Thyroid gland (tissue), 4 donors: ENCODE measurements at regions not wholly inside any gene's neighbourhood (a gene's known extent, or its start where the extent isn't known, plus 50 kb on each side); places are given as distances from the start of the nearest gene placed in this dataset.
"Not testable (repeated sequence)": the region's sequence is repeated elsewhere in the genome, so short reads cannot be mapped to it uniquely, and the experiment has no call there.

ENCODE experiments used
- DNase-seq, 2 donors: peaks; one replicate each; pipeline ENCODE4 v3.0.0-alpha.2; 2019
- H3K27ac ChIP-seq, 3 donors: fragments of 200-600 bp; sonication (generic); 1 replicate in 2 of 3; 2 replicates in 1 of 3; pipeline ENCODE4 v1.5.1; 2016 to 2019; ENCODE audit warnings: mild to moderate bottlenecking in 1 of 3, moderate library complexity in 1 of 3
- H3K27me3 ChIP-seq: fragments of 200-600 bp; sonication (generic); one replicate; pipeline ENCODE4 v1.5.1; 2019
- H3K36me3 ChIP-seq, 2 donors: fragments of 200-600 bp; sonication (generic); one replicate each; pipeline ENCODE4 v1.5.1; 2016 to 2019
- H3K4me1 ChIP-seq, 2 donors: fragments of 200-600 bp; sonication (generic); one replicate each; pipeline ENCODE4 v1.5.1; 2017 to 2019
- H3K4me3 ChIP-seq, 3 donors: fragments of 200-600 bp; sonication (generic); replicated peaks in 1 of 3; 1 replicate in 2 of 3; 2 replicates in 1 of 3; pipeline ENCODE4 v1.5.1; 2016; ENCODE audit warnings: mild to moderate bottlenecking in 1 of 3
- H3K9me3 ChIP-seq: fragments of 200-600 bp; sonication (generic); one replicate; pipeline ENCODE4 v1.5.1; 2017
- POLR2A ChIP-seq, 2 donors: fragments of 450-650 bp; IDR thresholded peaks; one replicate each; pipeline ENCODE4 v1.6.1; 2017; ENCODE audit warnings: antibody characterized with exemption in 2 of 2, mild to moderate bottlenecking in 2 of 2, moderate library complexity in 1 of 2
- WGBS, 2 donors: methylation state at CpG; one replicate each; pipeline ENCODE4 v1.1.5; 2017; 5-methylcytosine and 5-hydroxymethylcytosine counted together
- intact Hi-C: fragments of 100-400 bp; cut with DNase I; formaldehyde crosslinking; loops from one replicate; pipeline ENCODE4 v1.15.1; 2023
- TF ChIP-seq, protein P1 (sequence below), 6 experiments: fragments of 200-600 bp in 3 of 6; fragments of 450-650 bp in 3 of 6; sonication (generic) in 3 of 6; IDR thresholded peaks; one replicate each; pipeline ENCODE4 v1.5.1; 2016 to 2019; ENCODE audit warnings: antibody characterized with exemption in 6 of 6, mild to moderate bottlenecking in 2 of 6, inconsistent platforms in 1 of 6, moderate library complexity in 1 of 6

DNA sequence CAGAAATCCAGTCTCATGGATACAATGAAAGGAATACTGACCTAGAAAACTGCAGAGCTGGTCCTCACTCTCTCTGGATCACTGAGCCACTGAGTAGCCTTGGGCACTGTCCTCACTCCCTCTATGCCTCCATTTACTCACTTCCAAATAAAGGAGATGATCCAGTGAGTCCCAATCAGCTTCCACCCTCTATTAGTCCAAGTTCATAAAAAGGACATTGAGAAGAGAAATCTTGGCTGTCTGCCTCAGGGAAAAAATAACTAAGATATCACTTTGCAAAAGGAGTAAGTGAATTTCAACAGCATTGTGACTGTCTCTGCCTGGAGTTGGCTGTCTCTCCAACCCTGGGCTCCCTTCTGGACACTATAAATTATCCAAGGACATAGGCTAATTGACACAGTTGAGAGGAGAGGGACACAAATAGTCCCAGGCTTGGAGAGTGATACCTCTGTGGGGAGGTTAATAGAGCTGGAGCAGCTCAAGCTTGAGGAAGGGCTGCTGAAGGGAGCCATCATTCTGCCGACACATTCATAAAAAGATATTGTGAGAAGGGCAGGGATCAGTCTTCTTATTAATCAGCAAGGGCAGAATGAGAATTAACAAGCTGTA lies 572.3 kb downstream of the RAB28 start:
- DNase-seq: no peak
- no peak for TF ChIP-seq POLR2A (IDR thresholded peaks at IDR 0.05)
- TF ChIP-seq, protein P1, sequence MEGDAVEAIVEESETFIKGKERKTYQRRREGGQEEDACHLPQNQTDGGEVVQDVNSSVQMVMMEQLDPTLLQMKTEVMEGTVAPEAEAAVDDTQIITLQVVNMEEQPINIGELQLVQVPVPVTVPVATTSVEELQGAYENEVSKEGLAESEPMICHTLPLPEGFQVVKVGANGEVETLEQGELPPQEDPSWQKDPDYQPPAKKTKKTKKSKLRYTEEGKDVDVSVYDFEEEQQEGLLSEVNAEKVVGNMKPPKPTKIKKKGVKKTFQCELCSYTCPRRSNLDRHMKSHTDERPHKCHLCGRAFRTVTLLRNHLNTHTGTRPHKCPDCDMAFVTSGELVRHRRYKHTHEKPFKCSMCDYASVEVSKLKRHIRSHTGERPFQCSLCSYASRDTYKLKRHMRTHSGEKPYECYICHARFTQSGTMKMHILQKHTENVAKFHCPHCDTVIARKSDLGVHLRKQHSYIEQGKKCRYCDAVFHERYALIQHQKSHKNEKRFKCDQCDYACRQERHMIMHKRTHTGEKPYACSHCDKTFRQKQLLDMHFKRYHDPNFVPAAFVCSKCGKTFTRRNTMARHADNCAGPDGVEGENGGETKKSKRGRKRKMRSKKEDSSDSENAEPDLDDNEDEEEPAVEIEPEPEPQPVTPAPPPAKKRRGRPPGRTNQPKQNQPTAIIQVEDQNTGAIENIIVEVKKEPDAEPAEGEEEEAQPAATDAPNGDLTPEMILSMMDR (IDR thresholded peaks at IDR 0.05): no peak

DNA sequence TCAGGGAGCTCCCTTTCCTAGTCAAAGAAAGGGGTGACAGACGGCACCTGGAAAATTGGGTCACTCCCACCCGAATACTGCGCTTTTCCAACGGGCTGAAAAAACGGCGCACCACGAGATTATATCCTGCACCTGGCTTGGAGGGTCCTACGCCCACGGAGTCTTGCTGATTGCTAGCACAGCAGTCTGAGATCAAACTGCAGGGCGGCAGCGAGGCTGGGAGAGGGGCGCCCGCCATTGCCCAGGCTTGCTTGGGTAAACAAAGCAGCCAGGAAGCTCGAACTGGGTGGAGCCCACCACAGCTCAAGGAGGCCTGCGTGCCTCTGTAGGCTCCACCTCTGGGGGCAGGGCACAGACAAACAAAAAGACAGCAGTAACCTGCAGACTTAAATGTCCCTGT lies 580.5 kb downstream of the RAB28 start:
- H3K27me3 ChIP-seq, H3K27ac ChIP-seq, H3K4me3 ChIP-seq, H3K4me1 ChIP-seq, intact Hi-C loops, DNase-seq, H3K36me3 ChIP-seq, H3K9me3 ChIP-seq: not testable (repeated sequence)
- 89 to 91% methylated on average over 8 to 13 of the region's 15 CpGs for WGBS, 2 donors

More for the DNA sequence above, 572.3 kb downstream of the RAB28 start:
- intact Hi-C loops: no loop called here
- H3K4me1 ChIP-seq: no peaks in the 10 kb centered on the region
- no peaks in the 10 kb centered on the region for H3K9me3 ChIP-seq
- H3K4me3 ChIP-seq: no peak overlapping the region
- H3K36me3 ChIP-seq: no peaks in the 10 kb centered on the region
- no peaks in the 10 kb centered on the region for H3K27me3 ChIP-seq
- no peak overlapping the region for H3K27ac ChIP-seq
- 68 to 79% methylated on average over 1 of the region's 1 CpG for WGBS, 2 donors

- H3K4me1 ChIP-seq: no peaks in the 10 kb centered on the region
- TF ChIP-seq, protein P1 (IDR thresholded peaks at IDR 0.05): no peak
- no peak for TF ChIP-seq POLR2A (IDR thresholded peaks at IDR 0.05)
- H3K27me3 ChIP-seq: no peaks in the 10 kb centered on the region
- H3K4me3 ChIP-seq: no peak overlapping the region
- intact Hi-C loops: no loop called here
- WGBS, 2 donors: 87 to 89% methylated on average over 2 of the region's 2 CpGs
- no peak overlapping the region for H3K27ac ChIP-seq
- no peaks in the 10 kb centered on the region for H3K36me3 ChIP-seq
- DNase-seq: no peak
- H3K9me3 ChIP-seq: no peaks in the 10 kb centered on the region
Observed at GRCh38 chr4:12902735-12903134, 581.4 kb downstream of the RAB28 start.

- WGBS, 2 donors: 63 to 70% methylated on average over 4 of the region's 4 CpGs
- DNase-seq: no peak
- H3K27ac ChIP-seq: no peak overlapping the region
- H3K9me3 ChIP-seq: no peaks in the 10 kb centered on the region
- intact Hi-C loops: no loop called here
- H3K36me3 ChIP-seq: no peaks in the 10 kb centered on the region
- TF ChIP-seq, protein P1 (IDR thresholded peaks at IDR 0.05): no peak
- TF ChIP-seq POLR2A (IDR thresholded peaks at IDR 0.05): no peak
- no peak overlapping the region for H3K4me3 ChIP-seq
- no peaks in the 10 kb centered on the region for H3K4me1 ChIP-seq
- H3K27me3 ChIP-seq: no peaks in the 10 kb centered on the region
Observed at GRCh38 chr4:12897954-12898353, 586.2 kb downstream of the RAB28 start.

GRCh38 chr4:12894062-12894461 lies 590.1 kb downstream of the RAB28 start:
- Histone ChIP-seq H3K27ac (no peak overlapping the region), H3K4me3 (no peak overlapping the region), H3K36me3 (no peaks in the 10 kb centered on the region), H3K4me1 (no peaks in the 10 kb centered on the region), H3K9me3 (no peaks in the 10 kb centered on the region), H3K27me3 (no peaks in the 10 kb centered on the region)
- WGBS, 2 donors: 95 to 100% methylated on average over 1 of the region's 1 CpG
- intact Hi-C loops: no loop called here
- TF ChIP-seq, protein P1 (IDR thresholded peaks at IDR 0.05): no peak
- no peak for TF ChIP-seq POLR2A (IDR thresholded peaks at IDR 0.05)
- no peak for DNase-seq

DNA sequence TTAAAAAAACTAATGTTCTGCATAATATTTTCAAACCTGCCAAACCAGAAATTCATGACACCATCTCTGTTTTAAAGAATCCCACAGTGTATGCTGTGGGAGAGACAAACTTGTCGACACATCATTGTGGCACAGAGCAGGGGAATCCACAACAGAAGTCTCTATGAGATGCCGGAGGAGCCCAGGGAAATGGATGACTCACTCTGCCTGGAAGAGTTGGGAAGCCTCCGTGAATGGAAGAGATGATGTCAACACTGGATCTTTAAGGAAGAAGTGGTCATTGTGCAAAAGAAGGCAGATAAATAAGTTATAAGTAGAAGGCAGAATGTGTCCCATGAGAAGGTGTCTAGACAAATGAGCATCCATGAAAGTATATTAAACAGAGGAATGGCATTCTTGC lies 595.1 kb downstream of the RAB28 start:
- intact Hi-C loops: no loop called here
- Histone ChIP-seq H3K4me1 (no peaks in the 10 kb centered on the region), H3K36me3 (no peaks in the 10 kb centered on the region), H3K27me3 (no peaks in the 10 kb centered on the region), H3K4me3 (no peak overlapping the region), H3K9me3 (no peaks in the 10 kb centered on the region), H3K27ac (no peak overlapping the region)
- 71% methylated on average over 3 of the region's 3 CpGs for WGBS, 2 donors
- DNase-seq: no peak
- TF ChIP-seq POLR2A (IDR thresholded peaks at IDR 0.05): no peak
- TF ChIP-seq, protein P1 (IDR thresholded peaks at IDR 0.05): no peak
